GM23248 (cell line): ENCODE measurements at regions not wholly inside any gene's neighbourhood (a gene's known extent, or its start where the extent isn't known, plus 50 kb on each side); places are given as distances from the start of the nearest gene placed in this dataset.

ENCODE experiments used
- DNase-seq: peaks from one replicate; pipeline ENCODE4 v3.0.0-alpha.2; 2015
- H2AFZ ChIP-seq: fragments of 200-600 bp; sonication (generic); 2 replicates; pipeline ENCODE4 v1.6.1; 2016; ENCODE audit warnings: antibody characterized with exemption
- H3F3A ChIP-seq: fragments of 200-600 bp; sonication (generic); 2 replicates; pipeline ENCODE4 v1.6.1; 2016; ENCODE audit warnings: mild to moderate bottlenecking, antibody characterized with exemption, mixed run types; ENCODE audit not compliant: insufficient read depth
- H3K27ac ChIP-seq: fragments of 200-600 bp; sonication (generic); 2 replicates; pipeline ENCODE4 v1.5.1; 2016; ENCODE audit warnings: mild to moderate bottlenecking
- H3K27me3 ChIP-seq: fragments of 200-600 bp; sonication (generic); replicated peaks from 2 replicates; pipeline ENCODE4 v1.6.1; 2016; ENCODE audit warnings: mild to moderate bottlenecking; ENCODE audit not compliant: insufficient read depth
- H3K36me3 ChIP-seq: fragments of 200-600 bp; sonication (generic); 2 replicates; pipeline ENCODE4 v1.6.1; 2016; ENCODE audit warnings: low read depth, mild to moderate bottlenecking
- H3K4me1 ChIP-seq: fragments of 200-600 bp; sonication (generic); 2 replicates; pipeline ENCODE4 v1.6.1; 2016; ENCODE audit warnings: mild to moderate bottlenecking; ENCODE audit not compliant: insufficient read depth
- H3K4me2 ChIP-seq: fragments of 200-600 bp; sonication (generic); one replicate; pipeline ENCODE4 v1.6.1; 2016; ENCODE audit warnings: mild to moderate bottlenecking; ENCODE audit not compliant: unreplicated experiment
- H3K4me3 ChIP-seq: fragments of 200-600 bp; sonication (generic); 2 replicates; pipeline ENCODE4 v1.5.1; 2016; ENCODE audit warnings: mild to moderate bottlenecking
- H3K79me2 ChIP-seq: fragments of 200-600 bp; sonication (generic); 2 replicates; pipeline ENCODE4 v1.6.1; 2016; ENCODE audit warnings: mild to moderate bottlenecking; ENCODE audit not compliant: insufficient read depth
- H3K9ac ChIP-seq: fragments of 200-600 bp; sonication (generic); 2 replicates; pipeline ENCODE4 v1.6.1; 2016; ENCODE audit warnings: mild to moderate bottlenecking
- H3K9me2 ChIP-seq: fragments of 200-600 bp; sonication (generic); 2 replicates; pipeline ENCODE4 v1.6.1; 2016; ENCODE audit warnings: mixed run types, mild to moderate bottlenecking, moderate library complexity; ENCODE audit not compliant: insufficient read depth
- H3K9me3 ChIP-seq: fragments of 200-600 bp; sonication (generic); one replicate; pipeline ENCODE4 v1.6.1; 2017; ENCODE audit warnings: low read depth
- H4K20me1 ChIP-seq: fragments of 200-600 bp; sonication (generic); 2 replicates; pipeline ENCODE4 v1.6.0; 2016; ENCODE audit not compliant: insufficient read depth
- EZH2 ChIP-seq: fragments of 200-600 bp; sonication (generic); IDR thresholded peaks from 2 replicates; pipeline ENCODE4 v1.6.1; 2018; ENCODE audit warnings: antibody characterized with exemption, mild to moderate bottlenecking; ENCODE audit not compliant: insufficient read depth, poor library complexity, severe bottlenecking
- EZH2phosphoT487 ChIP-seq: fragments of 200-600 bp; sonication (generic); IDR thresholded peaks from 2 replicates; pipeline ENCODE4 v1.6.1; 2018; ENCODE audit warnings: antibody characterized with exemption, moderate library complexity, mild to moderate bottlenecking, low read depth; ENCODE audit not compliant: insufficient read depth
- WGBS, 2 experiments: methylation state at CpG; one replicate each; pipeline ENCODE4 v1.1.6; 2015 to 2017; ENCODE audit warnings: low lambda C conversion rate in 2 of 2, low coverage in 1 of 2; ENCODE audit errors: missing lambda C conversion rate in 2 of 2; 5-methylcytosine and 5-hydroxymethylcytosine counted together
- in situ Hi-C: fragments of 300-500 bp; cut with MboI; formaldehyde crosslinking; loops from 2 replicates; pipeline ENCODE4 v1.15.0; 2020

GRCh38 chr18:41043876-41044275 lies 911.2 kb upstream of the PIK3C3 start:
- in situ Hi-C loops = no loop called here
- TF ChIP-seq EZH2phosphoT487 (no peak), EZH2 (no peak)
- no peak overlapping the region for H3K9ac ChIP-seq
- no peak overlapping the region for H2AFZ ChIP-seq
- 23 to 30% methylated on average over 4 of the region's 4 CpGs for WGBS, 2 experiments
- H3K4me1 ChIP-seq = no peaks in the 10 kb centered on the region
- no peak overlapping the region for H3K27ac ChIP-seq
- no peak for DNase-seq
- no peak overlapping the region for H3K4me3 ChIP-seq
- H3K79me2 ChIP-seq = no peaks in the 10 kb centered on the region
- no peaks in the 10 kb centered on the region for H3K9me2 ChIP-seq
- no peaks in the 10 kb centered on the region for H3K9me3 ChIP-seq
- no peaks in the 10 kb centered on the region for H3K36me3 ChIP-seq
- H3K4me2 ChIP-seq = no peak overlapping the region
- no peaks in the 10 kb centered on the region for H4K20me1 ChIP-seq
- no peaks in the 10 kb centered on the region for H3F3A ChIP-seq
- H3K27me3 ChIP-seq = peaks cover 3% of the 10 kb centered on the region; the same call in 1 of the 2 replicates

GRCh38 chr18:41042866-41043265 lies 912.2 kb upstream of the PIK3C3 start:
- DNase-seq = no peak
- no peaks in the 10 kb centered on the region for H4K20me1 ChIP-seq
- H3K9me2 ChIP-seq = no peaks in the 10 kb centered on the region
- no peak overlapping the region for H3K27ac ChIP-seq
- no peak overlapping the region for H3K9ac ChIP-seq
- H3F3A ChIP-seq = no peaks in the 10 kb centered on the region
- no peak overlapping the region for H3K4me2 ChIP-seq
- no peaks in the 10 kb centered on the region for H3K4me1 ChIP-seq
- TF ChIP-seq EZH2 (no peak), EZH2phosphoT487 (no peak)
- in situ Hi-C loops = no loop called here
- no peaks in the 10 kb centered on the region for H3K79me2 ChIP-seq
- H3K36me3 ChIP-seq = no peaks in the 10 kb centered on the region
- no peaks in the 10 kb centered on the region for H3K9me3 ChIP-seq
- no peak overlapping the region for H2AFZ ChIP-seq
- H3K27me3 ChIP-seq = peaks cover 1% of the 10 kb centered on the region; the same call in 1 of the 2 replicates
- no peak overlapping the region for H3K4me3 ChIP-seq

- H3K4me1 ChIP-seq = no peaks in the 10 kb centered on the region
- no peak for DNase-seq
- no peak overlapping the region for H3K4me2 ChIP-seq
- no peaks in the 10 kb centered on the region for H3K9me2 ChIP-seq
- H3F3A ChIP-seq = no peaks in the 10 kb centered on the region
- no peaks in the 10 kb centered on the region for H3K36me3 ChIP-seq
- H3K27me3 ChIP-seq = no peaks in the 10 kb centered on the region
- no peaks in the 10 kb centered on the region for H3K79me2 ChIP-seq
- H3K9ac ChIP-seq = no peak overlapping the region
- WGBS, 2 experiments = 38 to 41% methylated on average over 1 of the region's 1 CpG
- H3K27ac ChIP-seq = no peak overlapping the region
- H2AFZ ChIP-seq = no peak overlapping the region
- H3K4me3 ChIP-seq = no peak overlapping the region
- in situ Hi-C loops = no loop called here
- no peaks in the 10 kb centered on the region for H4K20me1 ChIP-seq
- TF ChIP-seq EZH2phosphoT487 (no peak), EZH2 (no peak)
- H3K9me3 ChIP-seq = no peaks in the 10 kb centered on the region
These were observed 917.0 kb upstream of the PIK3C3 start for GRCh38 chr18:41038071-41038470.

GRCh38 chr18:41036346-41036745 lies 918.7 kb upstream of the PIK3C3 start:
- WGBS, 2 experiments = 50% methylated on average over 6 of the region's 6 CpGs
- no peak for TF ChIP-seq EZH2phosphoT487
- no peak for TF ChIP-seq EZH2
- Histone ChIP-seq H4K20me1 (no peaks in the 10 kb centered on the region), H2AFZ (no peak overlapping the region), H3K9me2 (no peaks in the 10 kb centered on the region), H3K4me2 (no peak overlapping the region), H3K27ac (no peak overlapping the region), H3K79me2 (no peaks in the 10 kb centered on the region), H3K9ac (no peak overlapping the region), H3K9me3 (no peaks in the 10 kb centered on the region), H3K27me3 (0 out of 2 replicates have a peak, but pooled peaks cover 4% of the 10 kb centered on the region), H3K4me1 (no peaks in the 10 kb centered on the region), H3K36me3 (no peaks in the 10 kb centered on the region), H3F3A (no peaks in the 10 kb centered on the region), H3K4me3 (no peak overlapping the region)
- in situ Hi-C loops = no loop called here
- no peak for DNase-seq

- Histone ChIP-seq H4K20me1 (no peaks in the 10 kb centered on the region), H3K4me1 (no peaks in the 10 kb centered on the region), H3K27me3 (0 out of 2 replicates have a peak, but pooled peaks cover 4% of the 10 kb centered on the region), H3F3A (no peaks in the 10 kb centered on the region), H3K36me3 (no peaks in the 10 kb centered on the region), H3K9ac (no peak overlapping the region), H3K4me3 (no peak overlapping the region), H3K79me2 (no peaks in the 10 kb centered on the region), H3K9me3 (no peaks in the 10 kb centered on the region), H3K27ac (no peak overlapping the region), H3K4me2 (no peak overlapping the region), H2AFZ (no peak overlapping the region), H3K9me2 (no peaks in the 10 kb centered on the region)
- TF ChIP-seq EZH2phosphoT487 (no peak), EZH2 (no peak)
- WGBS, 2 experiments = 38 to 43% methylated on average over 2 of the region's 2 CpGs
- no peak for DNase-seq
- in situ Hi-C loops = no loop called here
These were observed 920.6 kb upstream of the PIK3C3 start for GRCh38 chr18:41034413-41034812.
